T-helper 2 cell treated with Interferon-gamma antibody and Interleukin-4, amounts not matched to agents 5 μg/mL and 100 μg/mL, for 36 hours (primary cell): ENCODE measurements at regions not wholly inside any gene's neighbourhood (a gene's known extent, or its start where the extent isn't known, plus 50 kb on each side); places are given as distances from the start of the nearest gene placed in this dataset.

Experiments used
- DNase-seq: peaks from one replicate; pipeline ENCODE4 v3.0.0; 2021; ENCODE audit warnings: low spot score
- H3K27ac Mint-ChIP-seq: one replicate; pipeline ENCODE4 v1.8.0; 2021; ENCODE audit warnings: mild to moderate bottlenecking, mixed read lengths
- H3K27me3 Mint-ChIP-seq: one replicate; pipeline ENCODE4 v1.8.0; 2021; ENCODE audit warnings: low read depth, mixed read lengths
- H3K36me3 Mint-ChIP-seq: one replicate; pipeline ENCODE4 v1.8.0; 2021; ENCODE audit warnings: low read depth, mixed read lengths
- H3K4me1 Mint-ChIP-seq: one replicate; pipeline ENCODE4 v1.8.0; 2021; ENCODE audit warnings: low read depth, mixed read lengths
- H3K4me3 Mint-ChIP-seq: one replicate; pipeline ENCODE4 v1.8.0; 2022; ENCODE audit warnings: mild to moderate bottlenecking, moderate library complexity, mixed read lengths
- H3K9me3 Mint-ChIP-seq: one replicate; pipeline ENCODE4 v1.8.0; 2021; ENCODE audit warnings: mixed read lengths

GRCh38 chr3:103134023-103134724 is 699.4 kb downstream of the ZPLD1 start:
- Mint-ChIP-seq H3K4me3 (no peak overlapping the region), H3K27ac (no peak overlapping the region), H3K9me3 (no peaks in the 10 kb centered on the region), H3K36me3 (no peaks in the 10 kb centered on the region), H3K4me1 (no peaks in the 10 kb centered on the region), H3K27me3 (no peaks in the 10 kb centered on the region)
- DNase-seq: no peak

- Mint-ChIP-seq H3K4me1 (no peaks in the 10 kb centered on the region), H3K27ac (no peak overlapping the region), H3K36me3 (no peaks in the 10 kb centered on the region), H3K9me3 (no peaks in the 10 kb centered on the region), H3K27me3 (no peaks in the 10 kb centered on the region), H3K4me3 (no peak overlapping the region)
- no peak for DNase-seq
These were observed 701.8 kb downstream of the ZPLD1 start for GRCh38 chr3:103136621-103137020.

GRCh38 chr3:103137830-103138229 is 703.0 kb downstream of the ZPLD1 start:
- Mint-ChIP-seq H3K27ac (no peak overlapping the region), H3K4me1 (no peaks in the 10 kb centered on the region), H3K4me3 (no peak overlapping the region), H3K9me3 (no peaks in the 10 kb centered on the region), H3K36me3 (no peaks in the 10 kb centered on the region), H3K27me3 (no peaks in the 10 kb centered on the region)
- DNase-seq: no peak

- Mint-ChIP-seq H3K27me3 (no peaks in the 10 kb centered on the region), H3K27ac (no peak overlapping the region), H3K4me3 (no peak overlapping the region), H3K9me3 (no peaks in the 10 kb centered on the region), H3K36me3 (no peaks in the 10 kb centered on the region), H3K4me1 (no peaks in the 10 kb centered on the region)
- DNase-seq: no peak
These were observed 723.4 kb downstream of the ZPLD1 start for GRCh38 chr3:103158183-103158582.

- Mint-ChIP-seq H3K4me1 (no peaks in the 10 kb centered on the region), H3K36me3 (no peaks in the 10 kb centered on the region), H3K9me3 (peaks cover 3% of the 10 kb centered on the region), H3K4me3 (no peak overlapping the region), H3K27ac (no peak overlapping the region), H3K27me3 (no peaks in the 10 kb centered on the region)
- no peak for DNase-seq
These were observed 732.1 kb downstream of the ZPLD1 start for GRCh38 chr3:103166890-103167289.

- Mint-ChIP-seq H3K9me3 (peaks cover 3% of the 10 kb centered on the region), H3K36me3 (no peaks in the 10 kb centered on the region), H3K27ac (no peak overlapping the region), H3K4me1 (no peaks in the 10 kb centered on the region), H3K27me3 (no peaks in the 10 kb centered on the region), H3K4me3 (no peak overlapping the region)
- no peak for DNase-seq
These were observed 733.0 kb downstream of the ZPLD1 start for GRCh38 chr3:103167850-103168249.

GRCh38 chr3:103169289-103169688 is 734.5 kb downstream of the ZPLD1 start:
- Mint-ChIP-seq H3K27me3 (no peaks in the 10 kb centered on the region), H3K4me1 (no peaks in the 10 kb centered on the region), H3K27ac (no peak overlapping the region)

GRCh38 chr3:103170651-103171050 is 735.8 kb downstream of the ZPLD1 start:
- Mint-ChIP-seq H3K36me3 (no peaks in the 10 kb centered on the region), H3K27me3 (no peaks in the 10 kb centered on the region), H3K27ac (no peak overlapping the region), H3K4me1 (no peaks in the 10 kb centered on the region), H3K9me3 (peaks cover 3% of the 10 kb centered on the region), H3K4me3 (no peak overlapping the region)
- no peak for DNase-seq

More at GRCh38 chr3:103169289-103169688, 734.5 kb downstream of the ZPLD1 start:
- DNase-seq: no peak
- H3K4me3 Mint-ChIP-seq: no peak overlapping the region
- no peaks in the 10 kb centered on the region for H3K36me3 Mint-ChIP-seq
- peaks cover 3% of the 10 kb centered on the region for H3K9me3 Mint-ChIP-seq

- Mint-ChIP-seq H3K4me1 (no peaks in the 10 kb centered on the region), H3K36me3 (no peaks in the 10 kb centered on the region), H3K27ac (no peak overlapping the region), H3K4me3 (no peak overlapping the region), H3K9me3 (no peaks in the 10 kb centered on the region), H3K27me3 (no peaks in the 10 kb centered on the region)
- DNase-seq: no peak
These were observed 739.1 kb downstream of the ZPLD1 start for GRCh38 chr3:103173940-103174339.

GRCh38 chr3:103181160-103181559 is 746.3 kb downstream of the ZPLD1 start:
- no peak for DNase-seq
- Mint-ChIP-seq H3K27me3 (no peaks in the 10 kb centered on the region), H3K9me3 (peaks cover 15% of the 10 kb centered on the region), H3K27ac (no peak overlapping the region), H3K4me1 (no peaks in the 10 kb centered on the region), H3K36me3 (no peaks in the 10 kb centered on the region), H3K4me3 (no peak overlapping the region)

GRCh38 chr3:103184772-103185171 is 750.0 kb downstream of the ZPLD1 start:
- no peak for DNase-seq
- H3K36me3 Mint-ChIP-seq: no peaks in the 10 kb centered on the region
- no peaks in the 10 kb centered on the region for H3K27me3 Mint-ChIP-seq
- H3K9me3 Mint-ChIP-seq: peaks cover 15% of the 10 kb centered on the region
- no peak overlapping the region for H3K4me3 Mint-ChIP-seq
- H3K27ac Mint-ChIP-seq: no peak overlapping the region
- no peaks in the 10 kb centered on the region for H3K4me1 Mint-ChIP-seq

- no peak for DNase-seq
- no peaks in the 10 kb centered on the region for H3K27me3 Mint-ChIP-seq
- no peaks in the 10 kb centered on the region for H3K4me1 Mint-ChIP-seq
- H3K27ac Mint-ChIP-seq: no peak overlapping the region
- H3K4me3 Mint-ChIP-seq: no peak overlapping the region
- peaks cover 12% of the 10 kb centered on the region for H3K9me3 Mint-ChIP-seq
- H3K36me3 Mint-ChIP-seq: no peaks in the 10 kb centered on the region
These were observed 755.1 kb downstream of the ZPLD1 start for GRCh38 chr3:103189941-103190340.

GRCh38 chr3:103195216-103195615 is 760.4 kb downstream of the ZPLD1 start:
- DNase-seq: no peak
- Mint-ChIP-seq H3K36me3 (no peaks in the 10 kb centered on the region), H3K27ac (no peak overlapping the region), H3K4me1 (no peaks in the 10 kb centered on the region), H3K9me3 (peaks cover 12% of the 10 kb centered on the region), H3K27me3 (no peaks in the 10 kb centered on the region), H3K4me3 (no peak overlapping the region)

GRCh38 chr3:103203441-103203840 is 768.6 kb downstream of the ZPLD1 start:
- no peak overlapping the region for H3K4me3 Mint-ChIP-seq
- no peak overlapping the region for H3K27ac Mint-ChIP-seq

GRCh38 chr3:103210583-103210982 is 775.8 kb downstream of the ZPLD1 start:
- Mint-ChIP-seq H3K27me3 (no peaks in the 10 kb centered on the region), H3K27ac (no peak overlapping the region), H3K4me3 (no peak overlapping the region), H3K4me1 (no peaks in the 10 kb centered on the region), H3K36me3 (no peaks in the 10 kb centered on the region), H3K9me3 (peaks cover 8% of the 10 kb centered on the region)
- no peak for DNase-seq

More at GRCh38 chr3:103203441-103203840, 768.6 kb downstream of the ZPLD1 start:
- no peak for DNase-seq
- Mint-ChIP-seq H3K4me1 (no peaks in the 10 kb centered on the region), H3K36me3 (no peaks in the 10 kb centered on the region), H3K27me3 (no peaks in the 10 kb centered on the region), H3K9me3 (no peaks in the 10 kb centered on the region)
